ENCODE measurements at regions not wholly inside any gene's neighbourhood (a gene's known extent, or its start where the extent isn't known, plus 50 kb on each side); places are given as distances from the start of the nearest gene placed in this dataset.
"Not testable (repeated sequence)": the region's sequence is repeated elsewhere in the genome, so short reads cannot be mapped to it uniquely, and the experiment has no call there.

DNA sequence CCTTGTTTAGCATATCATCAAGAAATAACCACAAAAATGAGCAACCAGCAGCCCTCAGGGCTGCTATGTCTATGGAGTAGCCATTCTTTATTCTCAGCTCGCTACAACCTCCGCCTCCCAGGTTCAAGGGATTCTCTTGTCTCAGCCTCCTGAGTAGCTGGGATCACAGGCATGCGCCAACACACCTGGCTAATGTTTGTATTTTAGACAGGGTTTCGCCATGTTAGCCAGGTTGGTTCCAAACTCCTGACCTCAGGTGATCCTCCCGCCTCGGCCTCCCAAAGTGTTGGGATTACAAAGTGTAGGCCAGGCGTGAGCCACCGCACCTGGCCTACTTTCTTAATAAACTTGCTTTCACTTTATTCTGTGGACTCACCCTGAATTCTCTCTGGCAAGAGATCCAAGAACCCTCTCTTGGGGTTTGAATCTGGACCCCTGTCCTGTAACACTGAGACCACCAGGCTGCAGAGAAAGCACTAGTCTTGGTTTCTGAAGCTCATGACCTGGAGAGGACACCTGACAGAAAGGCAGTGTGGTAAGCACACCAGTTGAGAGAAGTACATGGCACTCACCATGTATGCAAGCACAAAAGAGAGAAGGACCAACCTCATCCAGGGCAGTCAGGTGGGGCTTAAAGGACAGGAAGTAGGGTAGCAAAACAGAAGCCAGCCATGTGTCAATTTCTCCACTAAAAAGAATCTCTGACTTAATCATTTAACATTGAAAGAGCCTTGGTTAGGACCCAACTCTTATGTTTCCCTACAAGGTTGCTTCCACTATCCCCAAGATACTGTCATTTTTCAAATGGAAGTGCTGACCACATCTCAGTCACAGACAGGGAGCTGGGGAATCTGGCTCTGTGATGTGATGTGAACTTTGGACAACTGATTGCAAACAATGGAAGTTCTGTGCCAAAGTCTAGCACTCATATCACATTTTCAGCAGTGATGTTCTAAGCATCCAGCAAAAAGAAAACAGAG lies 97.4 kb upstream of the DST start:
- DNase-seq = no peak

DNA sequence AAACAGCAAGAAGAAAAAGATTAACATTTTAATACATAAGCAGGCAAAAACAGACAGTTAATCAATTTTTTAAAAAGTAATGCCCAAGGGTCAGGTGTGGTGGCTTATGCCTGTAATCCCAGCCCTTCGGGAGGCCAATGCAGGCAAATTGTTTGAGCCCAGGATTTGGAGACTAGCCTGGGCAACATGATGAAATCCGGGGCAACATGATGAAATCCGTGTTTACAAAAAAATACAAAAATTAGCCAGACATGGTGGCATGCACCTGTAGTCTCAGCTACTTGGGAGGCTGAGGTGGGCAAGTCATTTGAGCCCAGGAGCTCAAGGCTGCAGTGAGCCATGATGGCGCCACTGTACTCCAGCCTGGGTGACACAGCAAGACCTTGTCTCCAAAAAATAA lies 94.1 kb upstream of the DST start:
- DNase-seq = no peak

DNA sequence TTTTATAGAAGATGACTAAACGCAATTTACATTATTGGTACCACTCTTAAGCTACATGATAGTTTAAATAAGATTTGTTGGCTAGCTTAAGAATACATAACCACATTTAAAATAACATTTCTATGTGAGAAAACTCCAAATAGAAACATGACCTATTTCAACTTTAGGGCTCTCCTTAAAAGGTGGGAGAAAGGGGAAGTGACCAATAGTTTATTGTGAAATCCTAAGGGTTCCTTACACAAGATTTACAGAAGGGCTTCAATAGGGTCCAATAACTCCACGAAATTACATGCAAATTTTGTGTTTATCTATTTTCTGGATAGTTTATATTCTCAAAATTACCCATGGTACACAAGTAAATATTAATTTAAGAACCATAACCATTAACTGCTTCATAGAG lies 91.6 kb upstream of the DST start:
- DNase-seq = no peak

DNA sequence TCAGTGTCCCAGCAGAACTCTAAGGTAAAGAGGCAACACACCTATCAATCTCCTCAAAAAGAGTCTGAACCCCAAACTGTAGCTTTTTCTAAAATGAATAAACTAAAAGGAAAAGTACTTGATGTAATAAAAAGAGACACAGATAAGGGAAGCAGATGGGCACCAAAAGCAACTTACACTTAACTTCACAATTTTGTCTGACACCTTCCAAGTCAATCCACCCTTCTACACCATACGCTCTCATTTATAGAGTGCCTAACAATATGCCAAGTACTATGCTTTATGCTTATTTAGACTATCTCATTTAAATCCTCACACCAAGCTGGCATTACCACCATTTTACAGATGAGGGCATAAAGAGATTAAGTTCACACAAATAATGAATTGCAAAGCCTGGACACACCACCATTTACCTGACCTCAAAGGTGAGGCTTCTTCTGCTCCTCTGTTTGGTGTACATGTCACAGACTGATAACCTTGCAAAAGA lies 90.6 kb upstream of the DST start:
- DNase-seq = no peak

DNA sequence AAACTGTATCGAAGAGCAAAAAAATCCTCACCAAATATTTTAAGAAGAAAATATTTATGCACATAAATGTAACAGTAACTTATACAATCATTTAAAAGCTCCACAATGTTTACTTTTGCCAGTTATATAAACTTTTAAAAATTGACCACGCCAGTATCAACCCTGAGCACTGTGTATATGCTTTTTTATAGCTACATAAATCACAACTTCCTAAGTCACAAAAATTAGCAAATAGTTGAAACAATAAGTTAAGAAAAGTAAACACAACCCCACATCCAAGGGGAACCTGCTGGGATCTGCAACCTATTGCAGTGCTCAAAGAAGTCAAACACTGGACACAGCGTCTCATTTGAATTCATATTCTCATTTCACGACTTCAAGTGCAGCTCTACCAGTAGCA lies 89.8 kb upstream of the DST start:
- no peak for DNase-seq

DNA sequence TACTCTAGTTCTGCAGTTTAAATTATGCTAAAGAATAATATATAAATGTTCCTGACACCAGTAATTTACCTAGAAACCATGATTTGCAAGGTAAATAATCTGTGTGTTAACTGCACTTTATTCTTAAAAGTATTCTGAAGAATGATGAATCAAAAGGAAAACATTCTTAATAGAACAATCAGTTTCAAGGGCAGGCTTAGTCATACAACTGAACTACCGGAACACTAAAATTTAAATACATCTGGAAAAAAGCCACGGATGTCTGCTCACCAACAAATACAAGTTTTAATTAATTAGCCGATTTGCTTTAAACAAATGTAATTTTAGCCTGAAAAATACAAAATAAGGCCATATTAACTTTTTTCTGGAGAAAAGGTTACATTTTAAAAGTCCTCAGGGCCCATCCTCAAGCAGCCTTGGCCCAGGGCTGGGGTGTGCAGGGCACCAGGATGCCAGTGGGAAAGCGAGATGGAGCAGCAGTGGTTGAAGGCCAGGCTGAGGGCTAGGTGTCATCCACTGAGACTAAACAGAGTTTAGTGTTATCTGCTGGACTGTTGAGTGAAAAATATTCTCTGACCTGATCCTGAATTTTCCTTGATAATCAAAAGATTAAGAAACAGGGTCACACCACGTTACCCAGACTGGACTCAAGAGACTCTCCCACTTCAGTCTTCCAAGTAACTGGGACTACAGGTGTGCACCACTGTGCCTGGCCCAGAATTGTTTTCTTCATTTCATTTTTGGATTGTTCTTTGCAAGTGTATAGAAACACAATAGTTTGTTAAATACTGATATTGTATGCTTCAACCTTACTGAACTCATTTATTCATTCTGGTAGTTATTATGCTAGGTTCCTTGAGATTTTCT lies 88.2 kb upstream of the DST start:
- no peak for DNase-seq

DNA sequence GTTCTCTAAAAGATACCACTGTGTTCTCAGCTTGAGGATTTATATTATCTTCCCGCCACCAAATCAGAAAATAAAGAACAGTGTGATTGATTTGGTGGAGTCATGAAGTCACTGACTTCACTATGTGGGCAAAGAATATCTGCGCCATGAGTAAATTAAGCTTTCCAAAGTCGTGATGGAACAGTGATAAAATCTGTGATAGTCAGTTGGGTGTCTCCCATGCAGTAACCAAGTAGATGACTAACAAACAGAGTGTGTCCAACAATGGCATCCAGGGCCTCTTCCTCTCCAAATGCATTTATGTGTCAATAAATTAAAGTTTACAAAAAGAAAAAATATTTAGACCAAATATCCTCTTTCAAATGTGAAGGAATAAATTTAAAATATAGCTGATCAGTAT lies 87.0 kb upstream of the DST start:
- DNase-seq = no peak

DNA sequence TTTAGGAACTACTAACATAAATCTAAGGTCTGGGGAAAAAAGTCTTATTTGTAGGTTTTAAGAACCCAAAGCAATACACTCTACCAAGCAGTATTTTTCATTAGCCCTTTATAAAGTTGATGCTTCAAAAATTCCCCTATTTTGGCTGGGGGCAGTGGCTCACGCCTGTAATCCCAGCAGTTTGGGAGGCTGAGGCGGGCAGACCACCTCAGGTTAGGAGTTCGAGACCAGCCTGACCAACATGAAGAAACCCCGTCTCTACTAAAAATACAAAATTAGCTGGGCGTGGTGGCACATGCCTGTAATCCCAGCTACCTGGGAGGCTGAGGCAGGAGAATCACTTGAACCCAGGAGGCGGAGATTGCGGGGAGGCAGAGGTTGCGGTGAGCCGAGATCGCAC lies 86.5 kb upstream of the DST start:
- DNase-seq = not testable (repeated sequence)

DNA sequence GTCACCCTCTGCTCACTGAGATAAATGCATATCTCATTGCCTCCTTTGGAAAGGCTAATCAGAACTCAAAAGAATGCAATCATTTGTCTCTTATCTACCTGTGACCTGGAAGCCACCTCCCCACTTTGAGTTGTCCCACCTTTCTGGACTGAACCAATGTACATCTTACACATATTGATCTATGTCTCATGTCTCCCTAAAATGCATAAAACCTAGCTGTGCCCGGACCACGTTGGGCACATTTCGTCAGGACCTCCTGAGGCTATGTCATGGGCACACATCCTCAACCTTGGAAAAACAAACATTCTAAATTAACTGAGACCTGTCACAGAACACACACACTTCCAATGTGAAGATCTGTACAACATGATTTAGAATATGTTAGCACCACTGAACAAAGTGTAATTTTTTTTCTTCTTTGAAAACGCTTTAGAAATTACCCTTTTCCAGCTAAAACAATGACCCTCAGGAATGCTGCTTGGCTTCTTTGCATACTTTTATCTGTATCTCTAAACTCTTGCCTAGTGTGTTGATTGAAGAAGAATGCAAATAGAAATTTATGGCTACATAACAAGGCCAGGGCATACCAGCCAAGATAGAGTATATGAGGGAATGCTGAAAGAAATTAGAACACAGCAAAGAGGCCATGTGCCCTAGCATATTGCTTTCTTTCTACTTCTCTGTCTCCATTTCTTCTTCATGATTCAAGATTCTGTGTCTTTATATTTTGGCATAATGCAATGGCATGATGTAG lies 84.6 kb upstream of the DST start:
- DNase-seq = no peak

DNA sequence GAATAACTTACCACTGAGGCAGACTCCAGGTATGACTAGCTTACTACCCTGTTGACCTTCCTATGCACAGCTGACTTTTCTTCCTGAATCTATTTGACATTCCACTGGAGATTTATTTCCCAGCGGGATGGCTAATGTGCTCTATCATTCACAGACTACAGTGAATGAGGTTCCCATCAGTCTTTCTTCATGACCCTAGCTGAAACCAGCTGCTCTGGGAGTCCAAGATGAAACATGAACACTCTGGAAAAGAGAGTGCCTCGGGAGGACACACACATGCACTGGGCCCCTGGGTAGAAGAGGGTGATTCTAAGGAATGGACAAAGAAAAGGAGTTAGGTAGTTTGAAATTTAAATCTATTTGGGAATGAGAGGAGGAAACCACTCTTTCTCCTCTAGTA lies 82.6 kb upstream of the DST start:
- DNase-seq = no peak

DNA sequence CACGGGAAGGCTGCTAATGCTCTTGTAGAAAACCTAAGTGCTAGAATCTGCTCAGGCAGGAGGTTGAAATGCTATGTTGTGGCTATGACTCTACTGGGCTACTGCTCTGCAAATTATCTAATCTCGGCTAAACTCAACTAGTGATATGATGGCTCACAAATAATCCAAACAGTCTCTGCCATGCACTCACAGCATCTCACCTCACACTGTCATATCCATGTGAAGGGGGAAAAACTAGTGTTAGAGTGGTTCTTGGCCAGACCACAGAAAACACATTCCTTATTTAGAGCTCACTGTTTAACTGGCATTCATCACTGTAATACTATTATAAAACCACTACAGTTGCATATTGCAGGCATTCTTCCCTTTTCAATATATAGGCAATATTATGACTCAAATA lies 81.8 kb upstream of the DST start:
- DNase-seq = no peak

DNA sequence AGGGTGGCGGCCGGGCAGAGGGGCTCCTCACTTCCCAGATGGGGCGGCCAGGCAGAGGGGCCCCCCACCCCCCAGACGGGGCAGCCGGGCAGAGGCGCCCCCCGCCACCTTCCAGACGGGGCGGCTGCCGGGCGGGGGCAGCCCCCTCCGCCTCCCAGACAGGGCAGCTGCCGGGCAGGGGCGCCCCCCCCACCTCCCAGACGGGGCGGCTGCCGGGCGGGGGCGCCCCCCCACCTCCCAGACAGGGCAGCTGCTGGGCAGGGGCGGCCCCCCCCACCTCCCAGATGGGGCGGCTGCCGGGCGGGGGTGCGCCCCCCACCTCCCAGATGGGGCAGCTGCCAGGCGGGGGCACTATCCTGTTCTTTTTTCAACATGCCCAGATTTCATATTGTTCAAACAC lies 78.2 kb upstream of the DST start:
- no peak for DNase-seq

DNA sequence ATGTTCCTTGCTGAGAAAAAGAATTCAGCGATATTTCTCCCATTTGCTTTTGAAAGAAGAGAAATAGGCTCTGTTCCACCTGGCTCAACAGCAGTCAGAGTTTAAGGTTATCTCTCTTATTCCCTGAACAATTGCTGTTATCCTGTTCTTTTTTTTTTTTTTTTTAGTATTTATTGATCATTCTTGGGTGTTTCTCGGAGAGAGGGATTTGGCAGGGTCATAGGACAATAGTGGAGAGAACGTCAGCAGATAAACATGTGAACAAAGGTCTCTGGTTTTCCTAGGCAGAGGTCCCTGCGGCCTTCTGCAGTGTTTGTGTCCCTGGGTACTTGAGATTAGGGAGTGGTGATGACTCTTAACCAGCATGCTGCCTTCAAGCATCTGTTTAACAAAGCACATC lies 77.5 kb upstream of the DST start:
- not testable (repeated sequence) for DNase-seq

DNA sequence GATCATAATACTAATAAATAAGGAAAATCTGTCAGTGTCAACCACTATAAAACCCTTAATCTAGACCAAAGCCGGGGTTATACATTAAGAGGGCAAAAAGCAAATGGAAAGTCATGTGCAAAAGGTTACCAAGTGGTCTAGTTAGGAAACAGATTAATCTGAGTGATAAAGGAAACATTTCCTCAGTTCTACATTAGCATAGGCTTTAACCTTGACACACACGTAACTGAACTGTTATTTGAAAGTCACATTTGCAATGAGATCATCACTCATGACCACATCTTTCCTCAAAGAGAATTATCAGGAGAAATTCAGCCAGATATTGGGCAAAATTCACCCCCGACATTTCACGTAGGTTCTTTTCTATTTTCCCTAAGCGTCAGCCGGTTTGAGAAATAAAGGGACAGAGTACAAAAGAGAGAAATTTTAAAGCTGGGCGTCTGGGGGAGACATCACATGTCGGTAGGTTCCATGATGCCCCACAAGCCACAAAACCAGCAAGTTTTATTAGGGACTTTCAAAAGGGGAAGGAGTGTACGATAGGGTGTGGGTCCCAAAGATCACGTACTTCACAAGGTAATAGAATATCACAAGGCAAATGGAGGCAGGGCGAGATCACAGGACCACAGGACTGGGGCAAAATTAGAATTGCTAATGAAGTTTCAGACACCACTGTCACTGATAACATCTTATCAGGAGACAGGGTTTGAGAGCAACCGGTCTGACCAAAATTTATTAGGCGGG lies 76.8 kb upstream of the DST start:
- not testable (repeated sequence) for DNase-seq

DNA sequence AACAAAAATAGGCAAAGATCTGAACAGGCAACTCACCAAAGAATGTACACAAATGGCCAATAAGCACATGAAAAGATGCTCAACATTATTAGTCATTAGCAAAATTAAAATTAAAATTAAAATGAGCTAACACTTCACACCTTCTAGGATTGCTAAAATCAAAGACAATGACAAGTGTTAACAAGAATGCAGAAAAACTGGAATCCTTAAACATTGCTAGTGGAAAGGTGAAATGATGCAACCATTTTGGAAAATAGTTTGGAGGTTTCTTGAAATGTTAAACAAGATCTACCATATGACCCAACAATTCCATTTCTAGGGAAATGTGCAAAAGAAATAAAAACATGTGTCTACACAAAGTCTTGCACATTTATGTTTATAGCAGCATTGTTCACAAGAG lies 75.5 kb upstream of the DST start:
- no peak for DNase-seq

DNA sequence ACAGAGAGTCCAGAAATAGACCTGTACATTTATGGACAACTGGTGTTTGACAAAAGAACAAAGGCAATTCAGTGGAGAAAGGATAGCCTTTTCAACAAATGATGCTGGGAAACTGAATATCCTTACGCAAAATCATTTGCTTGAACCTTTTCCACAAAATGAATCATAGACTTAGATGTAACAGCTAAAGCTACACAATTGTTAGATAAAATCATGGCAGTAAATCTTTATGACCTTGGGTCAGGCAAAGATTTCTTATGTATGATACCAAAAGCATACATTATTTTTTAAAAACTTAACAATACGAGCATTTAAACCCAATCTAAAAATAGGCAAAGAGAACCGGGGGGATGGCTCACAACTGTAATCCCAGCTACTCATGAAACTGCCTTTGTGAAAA lies 73.5 kb upstream of the DST start:
- DNase-seq = no peak

DNA sequence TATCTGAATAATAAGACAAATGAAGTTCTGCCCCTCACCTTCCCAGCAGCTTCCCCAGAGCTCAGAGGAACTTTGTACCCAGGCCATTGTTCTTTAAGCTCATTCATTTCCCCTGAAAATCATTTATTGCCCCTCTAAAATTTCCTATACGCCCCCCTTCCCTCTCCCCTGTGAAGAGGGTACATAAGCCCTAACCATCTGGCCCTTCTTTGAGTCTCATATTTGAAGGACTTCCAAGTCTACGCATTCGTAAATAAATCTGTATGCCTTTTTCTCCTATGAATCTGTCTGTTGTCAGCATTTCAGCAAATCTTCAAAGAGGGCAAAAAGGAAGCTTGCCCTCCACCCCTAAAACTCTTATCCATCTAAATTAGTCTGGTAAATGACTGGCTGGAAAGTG lies 73.1 kb upstream of the DST start:
- DNase-seq = no peak

DNA sequence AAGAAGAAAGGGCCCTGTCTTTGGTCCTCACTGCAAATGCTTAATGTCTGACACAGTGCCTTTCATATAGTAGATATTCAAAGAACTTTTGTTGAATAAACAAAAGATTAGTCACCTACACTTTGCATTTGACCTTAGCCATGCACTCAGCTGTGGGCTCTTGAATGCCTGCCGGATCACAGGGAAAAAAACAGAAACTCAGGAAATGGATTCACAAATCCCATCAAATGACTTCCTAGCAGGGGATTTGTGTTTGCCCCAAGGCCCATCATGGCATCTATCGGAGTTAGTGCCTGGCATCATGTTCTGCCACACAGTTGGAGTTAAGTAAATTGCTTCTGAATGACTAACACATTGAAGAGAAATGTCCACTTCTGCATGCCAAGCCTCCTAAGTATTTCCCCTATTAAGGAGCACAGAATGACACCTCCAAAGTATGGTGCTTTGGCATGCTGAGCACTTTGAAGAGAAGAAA lies 72.3 kb upstream of the DST start:
- no peak for DNase-seq

DNA sequence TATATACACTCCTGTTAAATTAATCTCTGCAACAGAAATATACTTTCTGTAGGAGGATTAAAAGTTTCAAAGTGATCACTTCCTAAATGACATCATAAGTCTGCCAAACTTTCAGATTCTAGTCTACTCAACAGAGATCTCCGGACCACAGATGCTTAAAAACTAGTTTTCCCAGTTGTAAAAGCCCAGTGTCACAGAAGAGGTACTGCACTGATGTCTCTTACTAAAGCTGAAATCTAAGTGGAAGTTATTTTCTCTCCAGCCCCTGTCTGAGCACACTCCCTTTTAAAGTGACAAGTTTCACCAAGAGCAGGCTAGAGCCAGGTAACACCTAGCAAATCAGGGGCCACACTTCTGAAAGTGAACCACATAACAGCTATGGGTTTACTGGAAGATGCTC lies 71.6 kb upstream of the DST start:
- DNase-seq = no peak

DNA sequence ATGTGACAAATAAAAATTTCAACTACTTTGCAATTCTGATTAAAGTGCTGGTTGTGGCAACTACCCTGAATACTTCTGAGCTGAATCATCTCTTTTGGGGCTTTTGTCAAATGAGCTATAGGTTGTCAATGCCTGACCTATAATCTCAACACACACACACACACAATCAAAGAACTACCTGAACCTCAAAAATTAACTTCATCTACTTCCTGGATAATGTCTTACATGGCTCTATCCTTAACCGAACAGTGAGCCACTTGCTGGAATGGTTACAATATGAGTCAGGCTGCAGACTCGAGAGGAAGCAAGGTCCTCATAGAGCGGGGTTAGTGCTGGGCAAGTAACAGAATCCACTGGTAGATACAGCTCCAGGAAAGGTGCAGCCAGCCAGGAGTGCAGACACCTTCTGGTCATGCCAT lies 70.6 kb upstream of the DST start:
- no peak for DNase-seq

DNA sequence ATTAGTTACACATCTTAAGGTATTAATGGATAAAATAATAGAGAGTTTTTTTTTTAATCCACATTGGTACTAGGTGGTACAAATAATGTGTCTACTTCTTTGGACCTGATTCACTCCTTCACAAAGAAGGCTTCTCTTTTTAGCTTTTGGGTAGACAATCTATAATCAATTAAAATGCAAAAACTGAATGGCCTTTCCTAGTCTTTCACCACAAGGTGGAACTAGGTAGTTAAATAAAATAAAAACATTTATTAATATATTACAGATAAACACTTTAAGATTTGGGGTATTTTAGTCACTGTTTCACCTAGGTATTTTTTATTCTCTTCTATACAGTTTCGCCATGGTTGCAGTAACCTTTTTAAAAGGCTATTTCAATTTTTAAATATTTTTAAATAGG lies 68.3 kb upstream of the DST start:
- no peak for DNase-seq

DNA sequence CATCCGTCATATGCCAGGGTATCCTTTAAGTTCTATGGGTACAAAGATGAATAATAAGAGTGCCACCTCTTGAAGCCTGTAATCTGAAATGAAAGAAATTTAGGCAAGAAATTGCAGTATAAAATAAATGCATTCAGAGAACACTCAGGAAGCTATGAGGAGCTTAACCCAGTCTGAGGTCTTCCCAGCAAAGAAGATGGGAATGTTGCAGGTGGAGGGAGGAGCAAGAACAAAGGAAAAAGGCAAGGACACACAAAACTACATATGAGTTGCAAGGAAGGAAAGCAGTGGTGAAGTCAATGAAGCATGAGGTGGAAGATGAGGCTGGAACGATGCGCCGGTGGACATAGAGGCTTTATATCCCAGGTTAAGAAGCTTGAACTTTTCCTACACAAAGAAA lies 67.0 kb upstream of the DST start:
- DNase-seq = no peak

Data from activated CD4-positive, alpha-beta T cell treated with anti-CD3 and anti-CD28 coated beads for 1 hour (primary cell).